Keratinocyte (primary cell): ENCODE measurements at regions not wholly inside any gene's neighbourhood (a gene's known extent, or its start where the extent isn't known, plus 50 kb on each side); places are given as distances from the start of the nearest gene placed in this dataset.

Experiments
- CTCF ChIP-seq, 3 experiments: IDR thresholded peaks in 1 of 3; conservative IDR thresholded peaks in 1 of 3; optimal IDR thresholded peaks in 1 of 3; 2 replicates in 2 of 3; 3 replicates in 1 of 3; pipeline versions ENCODE3 to v1.5.1; 2011; ENCODE audit warnings: low read length in 3 of 3, mild to moderate bottlenecking in 3 of 3, moderate library complexity in 2 of 3, control low read depth in 1 of 3, inconsistent platforms in 1 of 3; ENCODE audit not compliant: insufficient read depth in 2 of 3; ENCODE audit errors: extremely low read depth in 1 of 3
- EZH2 ChIP-seq: IDR thresholded peaks from one replicate; pipeline ENCODE4 v1.6.1; 2012; ENCODE audit warnings: inconsistent platforms, mild to moderate bottlenecking, low read length, moderate library complexity

GRCh38 chr15:31544361-31544760 is 217.7 kb downstream of the KLF13 start:
- TF ChIP-seq CTCF (optimal IDR thresholded peaks at IDR 0.05 in 1 of 3, IDR thresholded peaks at IDR 0.05 in 1 of 3, conservative IDR thresholded peaks at IDR 0.05 in 1 of 3; ENCODE audit: extremely low read depth in 1 of 3, insufficient read depth in 2 of 3, low read length in 3 of 3) (no peak), EZH2 (no peak)
